ENCODE measurements at regions not wholly inside any gene's neighbourhood (a gene's known extent, or its start where the extent isn't known, plus 50 kb on each side); places are given as distances from the start of the nearest gene placed in this dataset.

DNA sequence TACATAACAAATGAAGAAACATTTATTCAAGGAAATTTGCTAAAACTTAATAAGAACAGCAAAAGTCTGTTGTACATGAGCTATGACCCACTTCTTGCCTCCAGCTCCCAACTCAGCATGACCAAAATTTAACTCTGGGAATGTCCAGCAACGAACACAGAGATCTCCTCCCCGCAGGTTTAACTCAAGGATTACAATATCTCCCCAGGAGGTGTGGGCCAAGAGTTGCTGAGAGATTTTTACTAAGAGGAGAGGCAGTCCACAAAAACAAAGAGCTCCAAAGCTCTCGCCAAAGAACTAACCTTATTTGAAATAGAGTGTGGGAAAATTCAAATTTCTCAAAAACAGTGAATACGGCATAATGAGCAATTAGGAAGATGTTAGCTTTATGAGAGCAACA lies 318.5 kb downstream of the GRB14 start:
- no peak for DNase-seq

DNA sequence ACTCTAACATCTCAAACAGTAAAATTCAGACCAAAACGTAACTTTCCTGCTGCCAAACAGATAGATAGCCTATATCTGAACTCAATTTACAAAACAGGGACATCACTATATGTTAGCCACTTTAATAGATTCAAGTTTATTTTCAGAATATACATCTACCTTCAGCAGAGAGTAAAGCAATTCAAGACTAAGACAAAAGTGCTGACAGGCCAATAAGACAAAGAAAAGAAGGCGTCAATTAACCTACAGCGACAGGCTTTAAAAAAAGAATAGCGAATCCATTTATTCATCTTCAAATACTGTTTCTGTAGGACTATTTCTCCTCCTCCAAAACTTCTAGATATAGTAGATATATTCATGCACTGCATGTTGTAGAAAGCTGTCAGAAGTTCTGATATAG lies 333.0 kb downstream of the GRB14 start:
- no peak for DNase-seq

DNA sequence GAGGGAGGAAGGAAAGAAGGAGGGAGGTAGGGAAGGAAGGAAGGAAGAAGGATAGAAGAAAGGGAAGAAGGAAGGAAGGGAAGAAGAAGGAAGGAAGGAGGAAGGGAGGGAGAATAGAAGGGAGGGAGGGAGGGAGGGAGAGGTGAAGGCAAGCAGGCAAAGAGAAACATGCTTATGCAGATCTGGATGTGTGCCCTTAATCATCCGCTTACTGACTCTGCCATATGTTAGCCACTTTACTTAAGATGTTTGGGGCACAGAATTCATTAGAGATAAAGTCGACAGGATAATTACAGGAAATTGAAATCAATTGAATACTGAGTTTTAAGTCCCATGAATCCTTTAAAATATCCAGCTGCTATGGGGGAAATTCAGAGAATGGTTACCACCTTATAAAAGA lies 334.2 kb downstream of the GRB14 start:
- DNase-seq: no peak

DNA sequence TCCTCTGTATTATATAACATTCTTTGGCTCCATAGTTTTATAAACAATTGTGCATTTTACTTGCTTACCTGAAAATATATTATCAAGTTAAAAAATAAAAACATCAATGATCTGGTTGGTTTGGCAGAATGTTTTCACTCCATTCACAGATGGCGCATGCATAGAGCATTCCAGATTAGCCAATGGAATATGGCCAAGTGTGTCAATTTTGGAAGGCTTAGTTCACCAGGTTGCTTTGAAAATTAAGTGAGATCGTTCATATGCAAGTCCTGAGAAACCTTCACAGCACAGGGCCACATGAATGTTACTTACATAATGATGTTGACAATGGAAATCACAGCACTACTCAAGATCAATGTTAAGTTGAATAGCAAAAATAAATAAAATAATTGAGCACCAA lies 335.7 kb downstream of the GRB14 start:
- DNase-seq: no peak

DNA sequence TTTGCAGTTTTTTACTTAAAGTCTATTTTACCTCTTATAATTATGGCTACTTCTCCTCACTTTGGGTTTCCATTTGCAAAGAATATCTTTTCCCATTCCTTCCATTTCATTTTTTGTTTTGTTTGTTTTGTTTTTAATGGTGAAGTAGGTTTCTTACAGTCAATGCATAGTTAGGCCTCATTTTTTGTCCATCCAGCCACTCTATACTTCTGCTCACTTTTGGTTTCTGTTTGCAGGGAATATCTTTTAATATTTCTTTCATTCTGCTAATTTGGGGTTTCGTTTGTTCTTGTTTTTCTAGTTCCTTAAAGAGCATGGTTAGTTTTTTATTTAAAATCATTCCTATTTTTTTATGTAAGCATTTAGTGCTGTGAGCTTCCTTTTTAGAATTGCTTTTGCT lies 339.4 kb downstream of the GRB14 start:
- no peak for DNase-seq

DNA sequence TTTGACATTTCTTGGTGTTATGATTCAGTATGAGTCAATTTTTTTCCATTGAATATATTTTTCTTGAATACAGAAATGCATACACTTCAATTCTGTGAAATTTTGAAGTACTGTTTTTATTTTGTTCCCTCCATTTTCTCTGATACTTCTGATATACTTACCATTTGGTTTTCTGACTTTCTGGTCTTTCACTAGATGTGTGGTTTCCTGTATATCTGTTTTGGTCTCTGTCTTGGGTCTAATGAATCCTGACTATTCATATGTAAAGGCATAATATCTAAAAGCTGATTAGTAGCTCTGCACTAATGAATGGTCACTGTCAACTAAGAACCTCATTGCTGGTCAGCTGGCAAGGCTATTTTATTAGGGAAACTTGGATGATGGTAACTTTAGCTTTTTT lies 345.6 kb downstream of the GRB14 start:
- DNase-seq: no peak

DNA sequence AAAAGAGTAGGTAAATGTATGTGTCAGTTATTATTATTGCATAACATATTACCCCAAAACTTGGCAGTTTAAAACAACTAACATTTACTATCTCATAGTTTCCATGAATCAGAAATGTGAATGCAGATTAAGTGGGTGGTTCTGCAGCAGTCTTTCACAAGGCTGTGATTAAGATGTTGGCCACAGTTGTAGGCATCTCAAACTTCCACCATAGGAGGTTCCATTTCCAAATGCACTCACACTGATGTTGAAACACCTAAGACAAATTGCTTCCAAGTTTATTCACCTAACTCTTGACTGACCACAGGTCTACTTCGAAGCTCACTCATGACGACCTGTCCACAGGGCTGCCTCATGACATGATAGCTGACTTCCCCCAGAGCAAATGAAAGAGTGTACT lies 360.8 kb downstream of the GRB14 start:
- DNase-seq: no peak

DNA sequence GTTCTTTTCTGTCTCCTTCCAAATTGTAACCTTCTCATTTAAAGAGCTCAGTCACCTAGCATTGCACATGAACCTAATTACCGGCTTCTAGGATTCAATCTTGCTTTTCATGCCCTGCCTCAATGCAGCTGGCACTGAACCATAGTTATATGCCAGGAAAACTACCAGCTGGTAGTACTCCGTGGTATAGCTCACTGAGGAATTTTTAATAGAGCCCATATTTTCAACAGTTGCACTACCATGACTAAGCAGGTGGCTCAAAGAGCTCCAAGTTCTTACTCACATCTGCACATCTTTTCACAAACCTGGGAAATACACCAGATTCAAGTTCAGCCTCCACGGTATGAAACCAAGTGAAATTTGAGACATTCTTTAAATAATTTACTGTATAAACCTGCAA lies 363.5 kb downstream of the GRB14 start:
- DNase-seq: no peak

DNA sequence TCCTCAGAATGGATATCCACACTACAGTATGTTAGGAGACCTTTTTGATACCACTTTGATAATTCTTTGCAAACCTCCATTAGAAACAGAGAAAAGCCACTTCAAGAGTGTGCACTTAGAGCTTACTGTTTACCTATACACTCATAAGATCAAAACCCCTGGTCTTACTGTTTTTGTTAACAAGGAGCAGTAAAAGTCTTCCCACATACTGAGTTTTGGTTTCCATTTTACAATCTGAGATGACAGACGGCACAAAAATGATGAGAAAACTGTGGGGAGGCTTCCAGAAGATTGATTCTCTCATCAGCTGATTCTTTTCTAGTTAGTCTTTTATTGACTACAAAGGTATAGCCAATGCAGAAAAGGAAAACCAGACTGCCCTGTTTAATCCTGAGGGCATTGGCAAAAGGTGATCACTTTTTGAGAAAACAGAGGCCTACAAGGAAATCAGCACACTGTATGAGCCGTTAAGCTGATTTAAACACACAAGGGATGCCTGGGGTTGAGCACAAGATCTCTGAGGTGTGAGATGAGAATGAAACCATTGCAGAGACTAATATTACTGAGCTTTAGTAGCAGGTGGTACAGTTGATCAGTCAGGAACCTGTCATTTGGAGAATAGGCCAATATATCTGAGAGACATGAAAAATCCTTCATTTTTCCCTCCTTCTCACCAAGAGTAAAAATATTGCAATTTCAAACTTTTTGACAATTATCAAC lies 368.6 kb downstream of the GRB14 start:
- no peak for DNase-seq

DNA sequence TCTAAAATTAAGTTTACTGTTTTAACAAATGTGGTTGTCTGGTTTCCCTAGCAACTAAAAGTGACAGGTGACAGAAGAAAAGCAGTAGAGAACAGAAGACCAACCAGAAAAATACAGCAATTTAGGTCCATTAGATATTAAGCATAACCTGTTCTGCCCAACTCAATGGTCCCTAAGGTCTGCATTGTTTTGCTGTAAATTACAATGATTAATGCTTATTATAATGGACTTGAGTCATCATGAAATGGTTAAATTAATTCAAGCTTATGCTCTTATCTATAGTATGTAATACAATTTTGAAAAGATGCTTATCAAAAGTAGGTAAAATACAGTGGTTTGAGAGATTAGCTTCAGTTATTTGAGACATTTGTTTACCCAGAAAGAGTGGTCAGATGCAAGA lies 378.0 kb downstream of the GRB14 start:
- DNase-seq: no peak

DNA sequence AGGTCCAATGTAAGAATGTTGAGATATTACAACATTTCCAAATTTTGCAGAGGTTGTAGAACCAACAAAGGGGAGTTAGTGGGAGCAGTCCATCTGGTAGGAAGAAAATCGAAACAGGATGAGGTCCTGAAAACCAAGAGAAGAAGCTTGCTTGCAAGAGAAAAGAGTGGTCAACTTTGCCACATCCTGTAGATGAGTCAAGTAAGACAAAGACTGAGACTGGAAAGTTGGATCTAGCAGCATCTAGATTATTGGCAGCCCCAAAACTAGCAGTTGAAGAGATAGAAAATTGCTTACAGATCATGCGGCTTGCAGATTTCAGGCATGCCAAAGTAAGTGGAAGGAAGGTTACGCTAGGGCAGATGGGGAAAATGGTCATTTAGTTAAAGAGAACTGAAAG lies 378.9 kb downstream of the GRB14 start:
- DNase-seq: no peak

DNA sequence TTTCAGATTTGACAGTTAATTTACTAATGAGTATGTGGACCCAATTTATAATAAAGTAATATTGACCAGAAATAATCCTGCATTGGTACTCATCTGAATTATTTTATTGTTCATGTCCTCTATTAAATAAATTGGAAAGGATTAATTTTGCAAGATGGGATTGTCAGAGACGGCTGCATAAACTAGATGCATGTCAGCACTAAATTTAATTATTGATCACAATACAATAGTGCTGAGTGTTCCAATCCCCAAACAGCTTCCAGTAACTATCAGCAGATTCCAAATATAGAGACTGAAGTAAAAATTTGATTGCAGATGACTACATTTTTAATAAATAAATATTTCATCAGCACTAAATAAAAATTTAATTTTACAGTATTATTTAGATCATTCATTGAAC lies 387.2 kb downstream of the GRB14 start:
- no peak for DNase-seq

DNA sequence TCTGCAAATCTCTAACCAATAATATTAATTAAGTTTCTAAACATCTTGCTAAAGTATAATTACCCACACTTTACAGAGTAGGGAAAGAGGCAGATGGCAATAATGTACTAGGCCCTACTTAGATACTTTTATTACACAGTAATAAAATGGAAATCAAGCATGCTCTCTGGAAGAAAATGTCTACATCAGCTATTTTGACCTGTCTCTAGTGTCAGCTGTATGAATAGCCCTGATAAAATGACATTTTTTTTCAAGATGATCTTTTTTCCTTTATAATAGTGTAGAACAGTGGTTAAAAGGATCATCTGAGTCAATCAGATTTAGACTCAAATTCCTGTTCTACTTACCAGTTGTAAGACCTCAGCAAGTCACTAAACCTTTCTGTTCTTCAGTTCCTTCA lies 397.3 kb downstream of the GRB14 start:
- DNase-seq: no peak

DNA sequence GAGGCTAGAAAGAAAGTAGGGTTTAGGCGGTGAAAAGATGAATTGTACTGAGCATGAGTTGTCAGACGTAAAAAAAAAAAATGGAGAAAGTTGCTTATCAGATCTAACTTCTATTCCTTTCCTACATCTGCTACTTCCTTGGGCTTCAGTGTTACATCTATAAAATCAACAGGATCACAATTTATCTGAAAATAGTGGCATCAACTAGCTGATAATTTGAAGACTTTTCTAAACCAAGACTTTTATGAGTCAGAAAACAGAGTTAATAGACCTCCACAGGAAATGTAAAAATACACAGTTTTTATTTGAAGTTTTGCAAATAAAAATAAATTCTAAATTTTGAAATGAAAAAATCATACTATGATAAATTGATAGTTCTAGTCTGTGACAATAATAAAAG lies 399.8 kb downstream of the GRB14 start:
- DNase-seq: no peak

DNA sequence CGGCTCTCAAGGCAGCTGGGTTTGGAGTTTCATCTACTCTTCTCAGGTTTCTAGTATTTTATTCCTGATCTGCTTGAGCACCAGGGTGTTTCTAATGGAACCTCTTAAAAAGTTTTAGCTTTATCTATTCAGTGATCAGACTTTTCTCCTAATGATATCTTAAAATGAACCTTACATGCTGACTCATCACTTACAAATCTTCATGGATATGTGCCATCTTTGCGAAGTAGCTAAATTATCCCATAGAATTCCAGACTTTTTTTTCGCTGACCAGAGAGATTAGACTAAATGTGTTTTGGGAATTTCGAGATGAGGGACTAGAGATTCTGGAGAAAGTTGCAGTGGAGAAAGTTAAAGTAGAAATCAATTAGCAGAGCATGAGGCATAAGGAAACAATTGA lies 401.0 kb downstream of the GRB14 start:
- DNase-seq: no peak

DNA sequence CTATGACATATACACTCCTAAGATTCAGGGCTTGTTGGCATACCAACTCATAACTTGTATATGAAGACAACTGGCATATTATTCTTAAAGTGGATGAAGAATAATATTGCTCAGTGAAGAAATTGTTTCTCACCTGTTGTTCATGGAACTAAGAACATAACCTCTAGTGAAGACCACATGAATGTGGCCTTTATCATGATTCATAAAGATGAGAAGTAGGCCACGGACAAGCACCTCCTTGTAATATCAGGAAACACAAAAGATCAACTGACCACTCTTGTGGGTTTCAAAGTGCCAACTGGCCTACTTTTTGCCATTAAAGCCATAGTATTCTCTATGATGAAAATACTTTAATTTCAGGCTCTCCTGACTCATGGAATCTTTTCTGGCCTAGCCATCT lies 407.4 kb downstream of the GRB14 start:
- DNase-seq: no peak

DNA sequence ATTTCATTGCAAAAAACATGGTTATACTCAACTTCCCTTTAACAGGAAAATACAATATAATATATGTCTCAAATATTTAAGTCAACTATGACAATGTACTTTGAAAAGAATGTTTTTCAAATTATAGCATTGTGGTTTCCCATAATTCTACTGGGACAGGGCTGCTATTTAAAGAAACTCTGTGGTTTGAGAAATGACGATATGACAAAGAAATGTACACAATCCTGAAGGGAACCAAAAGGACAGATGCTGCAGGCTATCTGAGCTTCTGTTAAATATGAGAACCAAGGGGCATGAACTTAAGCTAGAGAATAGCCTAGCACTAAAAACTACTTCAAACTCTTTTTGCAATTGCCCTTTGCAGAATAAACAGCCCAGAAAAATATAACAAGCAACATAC lies 415.9 kb downstream of the GRB14 start:
- no peak for DNase-seq

DNA sequence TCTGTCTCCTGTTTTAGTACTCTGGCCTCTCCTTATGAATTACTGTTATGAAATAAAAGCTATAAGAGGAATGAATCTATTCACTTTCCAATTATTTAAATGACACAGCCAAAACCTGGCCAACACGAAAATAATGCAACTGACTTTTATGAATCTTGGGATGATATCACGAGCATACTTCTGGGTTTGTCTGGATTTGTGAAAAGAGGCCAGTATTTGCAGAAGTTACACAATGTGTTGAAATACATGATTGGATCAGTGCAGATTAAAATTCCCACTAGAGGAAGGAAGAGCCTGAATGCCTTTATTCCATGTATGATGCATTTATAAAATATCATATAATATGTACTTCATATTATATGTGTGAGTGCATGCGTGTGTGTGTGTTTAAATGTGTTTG lies 418.2 kb downstream of the GRB14 start:
- no peak for DNase-seq

DNA sequence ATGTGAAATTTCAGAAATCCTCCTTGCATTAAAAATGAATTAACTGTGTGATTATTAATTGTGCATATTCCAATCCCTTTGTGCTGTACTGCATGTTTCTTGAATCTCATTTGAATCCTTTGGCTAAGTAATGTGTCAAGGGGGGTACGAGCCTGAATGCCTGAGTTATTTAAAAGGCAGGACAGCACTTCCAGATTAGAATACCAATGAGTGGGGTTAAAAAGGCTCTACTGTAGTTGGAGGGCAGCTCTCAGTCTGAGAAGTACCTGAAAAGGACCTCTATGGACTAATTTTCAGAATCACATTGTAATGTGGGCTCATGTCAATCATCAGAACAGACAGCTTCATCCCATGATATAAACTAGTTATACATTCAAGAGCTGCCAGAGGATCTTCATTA lies 423.0 kb downstream of the GRB14 start:
- DNase-seq: no peak

DNA sequence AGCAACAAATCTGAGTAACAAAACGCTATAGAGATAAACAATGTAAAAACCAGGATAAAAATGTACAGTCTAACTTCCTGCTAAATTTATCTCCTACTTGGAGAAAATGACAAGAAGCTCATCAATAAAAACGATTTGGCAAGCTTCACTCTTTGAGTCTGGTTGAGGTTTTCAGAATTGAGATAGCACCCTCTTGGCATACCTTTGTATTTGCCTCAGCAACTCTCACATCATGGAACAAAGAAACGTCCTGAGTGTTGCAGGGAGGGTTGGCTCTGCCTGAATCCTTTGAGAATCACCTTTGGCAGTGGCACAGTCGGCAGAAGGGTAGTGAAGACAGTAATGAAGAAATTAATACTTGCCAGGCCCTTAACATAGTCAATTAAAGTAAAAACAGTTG lies 430.6 kb downstream of the GRB14 start:
- no peak for DNase-seq

DNA sequence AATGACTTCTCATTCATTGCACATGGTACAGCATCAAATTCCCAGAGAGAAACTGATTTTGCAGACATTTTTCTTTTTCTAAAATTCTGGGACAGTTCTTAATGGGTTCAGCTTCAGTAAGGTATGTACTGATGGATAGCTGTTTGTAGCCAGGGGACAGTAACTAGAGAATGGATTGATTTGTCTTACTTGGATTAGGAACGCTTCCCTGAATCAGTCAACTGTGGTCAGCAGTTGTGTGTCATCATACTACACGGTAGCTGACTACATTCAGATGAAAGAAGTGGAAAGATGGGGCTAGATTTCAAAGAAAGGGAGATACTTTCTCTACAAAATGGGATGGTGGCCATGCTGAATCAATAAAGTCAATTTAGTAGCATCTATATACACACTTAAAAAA lies 431.4 kb downstream of the GRB14 start:
- no peak for DNase-seq

DNA sequence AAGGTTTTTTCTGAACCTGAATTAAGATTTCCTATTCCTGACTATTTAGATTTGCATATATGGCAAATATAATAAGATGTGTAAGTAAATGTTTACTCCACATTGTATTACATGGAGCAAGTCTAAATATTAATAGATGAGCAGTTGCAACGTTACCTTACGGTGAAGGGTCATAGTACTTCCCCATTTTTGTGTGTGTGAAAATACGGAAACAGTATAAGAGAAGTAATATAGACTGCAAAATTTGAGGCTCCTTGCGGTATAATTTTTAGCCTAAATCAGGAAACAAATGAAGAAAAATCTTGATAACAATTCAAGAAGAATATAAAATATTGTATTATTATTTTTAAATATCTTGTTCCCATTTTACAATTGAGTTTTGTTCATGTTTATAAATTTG lies 434.2 kb downstream of the GRB14 start:
- no peak for DNase-seq

DNA sequence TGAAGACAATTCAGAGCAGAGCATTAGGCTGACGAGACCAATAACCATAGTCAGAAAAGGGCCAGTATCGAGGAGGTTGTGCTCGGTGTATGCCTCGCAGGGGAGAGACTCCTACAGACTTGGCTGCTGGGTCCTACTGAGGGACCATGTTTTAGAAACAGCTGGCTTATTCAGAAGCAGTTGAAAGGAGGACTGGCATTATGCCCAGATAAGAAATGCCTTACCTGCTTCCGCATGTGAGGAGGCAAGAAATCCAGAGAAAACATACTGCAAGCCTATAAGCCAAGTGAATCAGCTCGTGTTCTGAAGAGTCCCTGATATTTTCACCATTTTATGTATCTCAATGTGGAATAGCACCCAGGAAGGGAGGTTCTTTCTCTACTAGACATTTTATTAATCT lies 434.7 kb downstream of the GRB14 start:
- DNase-seq: no peak

DNA sequence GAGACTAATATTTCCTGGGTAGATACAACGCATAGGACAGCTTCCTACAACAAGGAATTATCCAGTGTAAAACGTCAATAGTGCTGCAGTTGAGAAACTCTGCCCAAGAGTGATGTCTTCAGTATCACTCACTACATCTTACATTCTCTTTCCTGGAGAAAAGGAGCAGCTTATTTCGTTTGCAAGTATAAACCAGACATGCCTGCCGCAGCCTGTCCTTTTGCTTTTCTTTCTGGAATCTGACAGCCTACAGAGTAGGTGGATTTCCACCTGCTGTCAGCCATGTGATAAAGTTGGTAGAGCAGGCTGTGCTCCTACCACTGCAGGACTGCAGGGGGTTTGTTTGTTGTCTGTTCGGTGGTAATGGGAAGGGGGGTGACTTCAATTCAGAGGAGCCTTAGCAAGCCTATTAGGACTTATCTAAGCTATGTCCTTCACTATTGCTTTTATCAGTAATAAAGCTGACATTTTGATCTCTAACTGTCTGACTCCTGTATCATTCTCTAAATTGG lies 439.1 kb downstream of the GRB14 start:
- DNase-seq: no peak

Measured in muscle of arm (tissue), 1 donor.